NCI-H510A (cell line): ENCODE measurements at regions not wholly inside any gene's neighbourhood (a gene's known extent, or its start where the extent isn't known, plus 50 kb on each side); places are given as distances from the start of the nearest gene placed in this dataset.
"Not testable (repeated sequence)": the region's sequence is repeated elsewhere in the genome, so short reads cannot be mapped to it uniquely, and the experiment has no call there.

Source experiments
- DNase-seq: peaks from one replicate; lab custom pipeline; 2025; lab: John Stamatoyannopoulos, UW

DNA sequence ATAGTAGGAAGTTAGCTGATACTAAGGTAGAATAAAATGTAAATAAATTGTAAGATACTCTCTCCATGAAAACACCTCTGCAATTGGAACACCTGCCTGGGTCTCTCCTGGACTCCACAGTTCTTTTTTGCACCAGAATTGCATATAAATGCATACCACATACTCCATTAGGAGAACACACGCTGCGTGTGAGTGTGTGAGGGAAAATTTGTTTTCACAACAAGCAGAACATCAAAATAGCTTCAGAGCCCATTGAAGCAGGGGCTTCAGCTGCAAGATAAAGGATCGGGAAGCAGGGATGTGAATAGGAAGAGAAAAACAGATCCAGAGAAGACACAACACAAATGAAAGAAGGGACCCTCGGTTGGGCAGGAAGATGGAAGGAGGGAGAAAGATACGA lies 389.8 kb upstream of the BRINP1 start:
- DNase-seq: no peak

DNA sequence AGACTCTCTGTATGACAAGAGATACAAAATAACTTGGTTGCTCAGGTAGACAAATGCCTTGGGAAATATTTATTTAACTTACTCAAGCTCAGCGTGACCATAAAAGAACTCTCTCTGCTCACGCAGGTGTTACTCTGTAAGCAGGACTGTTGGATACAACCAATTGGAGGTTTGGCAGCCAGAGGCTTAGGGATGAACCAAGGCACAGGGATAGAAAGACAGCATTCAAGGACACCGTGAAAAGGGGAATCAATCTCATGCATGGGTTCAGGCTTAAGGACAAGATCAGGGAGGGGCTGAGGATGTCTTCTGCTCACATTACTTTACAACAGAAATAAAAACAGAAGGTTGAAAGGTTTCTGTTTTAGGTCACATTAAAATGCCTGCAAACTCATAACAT lies 389.0 kb upstream of the BRINP1 start:
- peak; percentile 6 for DNase-seq

DNA sequence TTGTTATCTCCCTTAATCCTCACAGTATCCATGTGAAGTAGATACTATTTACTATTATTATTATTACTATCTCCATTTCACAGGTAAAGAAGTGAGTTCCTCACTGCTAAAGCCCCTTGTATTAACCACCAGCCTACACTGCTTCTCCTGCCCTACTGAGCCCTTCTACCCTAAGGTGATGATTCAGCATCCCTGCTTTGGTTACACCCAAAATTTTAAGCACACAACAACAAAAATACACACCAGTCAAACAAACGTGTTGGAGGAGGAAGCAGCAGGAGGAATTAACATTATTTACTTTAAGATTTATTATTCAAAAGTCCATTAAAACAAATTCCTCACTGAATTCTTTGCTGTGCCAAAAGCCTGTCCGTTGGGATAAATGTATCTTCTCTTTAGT lies 370.2 kb upstream of the BRINP1 start:
- DNase-seq: no peak

DNA sequence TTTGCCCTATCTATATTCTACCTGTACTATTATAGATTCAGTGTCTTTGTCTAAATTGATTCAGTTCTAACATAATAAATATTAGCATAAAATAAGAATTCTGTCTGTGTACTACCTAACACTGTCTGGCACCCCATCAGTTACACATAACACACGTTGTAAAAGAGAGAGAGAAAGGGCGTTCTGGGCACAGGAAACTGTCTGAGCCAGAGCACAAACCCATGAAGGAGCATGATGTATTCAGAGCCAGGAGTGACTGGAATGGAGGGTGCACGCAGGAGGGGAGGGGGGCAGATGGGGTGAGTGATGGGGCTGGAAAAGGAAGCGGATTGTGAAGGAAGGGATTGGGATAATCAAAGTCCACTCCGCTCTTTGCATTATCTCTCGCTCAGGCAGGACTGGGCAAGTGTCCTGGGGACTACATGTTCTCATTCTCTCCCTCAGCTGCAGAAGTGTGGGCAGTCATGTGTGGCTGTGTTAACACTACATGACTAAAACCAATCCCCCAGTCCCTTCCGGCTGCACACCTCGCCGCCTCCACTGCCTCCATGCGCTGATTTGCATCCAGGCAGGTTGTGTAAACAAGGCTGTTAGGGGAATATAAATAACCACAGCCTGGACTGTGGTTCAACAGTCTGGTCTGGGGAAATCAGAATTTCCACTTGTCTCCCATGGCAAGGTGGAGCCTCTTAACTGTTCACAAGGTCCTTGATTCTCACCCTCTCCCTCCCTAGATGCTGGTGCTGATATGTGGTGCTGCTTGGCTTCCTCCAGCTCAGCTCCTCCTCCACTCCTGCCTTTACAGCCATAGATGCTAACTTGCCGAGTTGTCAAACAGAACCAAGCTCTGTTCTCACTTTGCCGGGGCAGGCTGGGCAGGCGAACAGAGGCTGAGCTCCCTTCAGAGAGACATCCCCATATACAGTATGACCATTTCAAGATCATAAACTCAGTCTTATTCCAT lies 367.5 kb upstream of the BRINP1 start:
- DNase-seq: peak; percentile 77

DNA sequence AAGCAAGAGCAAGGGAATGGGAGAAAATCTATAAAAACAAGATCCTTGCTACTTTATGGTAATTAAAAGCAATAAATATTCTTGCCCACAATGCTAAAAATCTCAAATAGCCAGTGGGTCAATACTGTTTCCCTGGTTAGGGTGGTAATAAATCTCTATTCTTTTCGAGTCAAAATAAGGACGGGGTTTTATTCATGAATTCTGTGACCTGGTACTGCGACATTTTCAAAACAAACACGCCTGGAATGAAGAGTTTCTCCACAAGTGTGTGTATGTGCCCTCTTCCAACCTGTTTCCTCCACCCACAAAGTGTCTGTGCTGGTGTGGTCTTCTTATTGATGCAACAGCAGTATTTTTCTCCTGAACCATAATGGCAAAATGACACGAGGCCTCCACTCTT lies 358.8 kb upstream of the BRINP1 start:
- no peak for DNase-seq

DNA sequence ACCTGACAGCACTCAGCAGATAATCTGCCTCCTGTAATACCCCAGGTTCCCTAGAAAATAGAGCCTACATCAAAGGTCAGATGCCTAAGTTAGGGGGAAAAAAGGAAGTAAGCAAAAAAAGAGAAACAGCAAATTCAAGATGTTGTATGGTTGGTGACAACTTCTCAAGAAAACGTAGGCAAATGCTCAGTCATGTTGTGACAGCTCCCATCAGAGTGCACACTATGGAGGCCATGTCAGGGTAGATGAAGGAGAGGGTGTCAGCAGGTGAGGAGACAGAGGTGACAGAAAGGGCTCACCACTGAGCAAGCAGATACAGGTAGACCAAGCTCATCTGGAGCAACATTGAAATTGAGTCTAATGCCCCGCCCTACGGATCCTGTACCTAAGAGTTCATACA lies 356.8 kb upstream of the BRINP1 start:
- no peak for DNase-seq

DNA sequence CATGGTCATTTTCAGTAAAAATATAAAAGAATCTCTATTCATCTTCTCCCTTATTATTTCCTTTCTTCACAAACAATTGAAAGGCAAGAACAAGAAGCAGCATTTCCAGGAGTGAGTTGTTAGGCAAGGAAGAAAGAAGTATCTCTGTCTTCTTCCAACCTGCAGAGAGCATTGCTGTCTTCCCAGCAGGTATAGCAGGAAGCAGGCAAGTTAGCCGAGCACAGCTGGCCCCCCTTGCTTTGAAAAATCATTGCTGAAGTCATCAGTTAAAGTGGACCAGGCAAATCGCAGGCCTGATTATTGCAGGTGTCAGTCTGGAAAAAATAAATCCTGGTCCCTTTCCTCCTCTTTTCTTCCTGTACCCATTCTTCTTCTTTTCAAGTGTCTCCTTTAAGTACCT lies 353.1 kb upstream of the BRINP1 start:
- no peak for DNase-seq

DNA sequence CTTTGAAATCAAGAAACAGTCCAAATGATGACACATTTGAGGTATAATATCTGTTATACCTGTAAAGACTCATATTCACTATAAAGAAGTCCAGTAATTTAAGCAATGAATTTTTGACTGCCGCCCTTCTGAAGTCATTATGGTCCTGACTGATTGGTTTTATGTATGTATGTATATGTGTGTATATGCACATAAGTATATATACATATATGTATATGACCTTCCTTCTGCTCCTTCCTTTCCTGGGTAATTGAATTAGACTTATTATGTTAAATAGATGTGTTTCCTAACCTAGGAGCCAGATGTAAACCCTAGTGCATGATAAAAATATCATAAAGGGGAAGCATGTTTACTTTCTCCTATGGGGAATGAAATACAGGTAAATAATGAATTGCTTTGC lies 343.1 kb upstream of the BRINP1 start:
- DNase-seq: no peak

DNA sequence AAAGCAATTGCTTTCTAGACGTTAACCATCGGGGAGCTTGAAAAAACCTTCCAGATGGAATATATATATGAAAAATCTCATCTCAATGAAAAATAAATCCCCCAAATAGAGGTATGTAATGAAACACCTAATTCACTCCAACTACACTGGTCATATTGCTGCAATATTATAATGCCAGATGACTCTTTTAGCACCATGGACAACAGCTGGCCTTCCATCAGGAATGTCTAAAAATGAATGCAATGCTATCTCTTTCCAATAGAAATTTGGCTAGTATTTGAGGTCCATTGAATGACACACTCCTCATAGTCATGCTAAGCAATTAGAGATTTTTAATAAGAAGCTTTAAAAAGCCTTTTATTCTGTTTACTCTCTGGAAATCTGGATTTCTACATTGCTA lies 340.2 kb upstream of the BRINP1 start:
- no peak for DNase-seq

DNA sequence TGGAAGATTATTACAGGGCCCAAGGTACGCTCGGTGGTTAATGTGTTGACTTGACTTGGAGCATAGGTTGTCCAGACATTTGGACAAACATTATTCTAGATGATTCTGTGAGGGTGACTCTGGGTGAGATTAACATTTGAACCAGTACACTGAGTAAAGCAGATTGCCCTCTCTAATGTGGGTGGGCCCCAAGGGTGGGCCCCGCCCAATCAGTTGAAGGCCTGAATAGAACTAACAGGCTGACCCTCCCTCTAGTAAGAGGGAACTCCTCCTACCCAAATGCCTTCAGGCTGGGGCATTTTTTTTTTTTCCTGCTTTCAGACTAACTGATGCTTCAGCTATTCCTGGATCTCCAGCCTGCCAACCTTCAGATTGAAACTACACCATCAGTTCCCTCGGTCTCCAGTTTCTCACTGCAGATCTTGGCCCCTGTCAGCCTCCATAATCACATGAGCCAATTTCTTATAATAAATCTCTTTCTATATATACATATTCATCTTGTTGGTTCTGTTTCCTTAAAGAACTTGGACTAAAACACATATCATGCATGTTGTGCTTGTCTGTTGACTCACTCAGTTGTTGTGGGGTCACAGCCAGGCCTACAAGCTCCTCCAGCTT lies 338.1 kb upstream of the BRINP1 start:
- no peak for DNase-seq

DNA sequence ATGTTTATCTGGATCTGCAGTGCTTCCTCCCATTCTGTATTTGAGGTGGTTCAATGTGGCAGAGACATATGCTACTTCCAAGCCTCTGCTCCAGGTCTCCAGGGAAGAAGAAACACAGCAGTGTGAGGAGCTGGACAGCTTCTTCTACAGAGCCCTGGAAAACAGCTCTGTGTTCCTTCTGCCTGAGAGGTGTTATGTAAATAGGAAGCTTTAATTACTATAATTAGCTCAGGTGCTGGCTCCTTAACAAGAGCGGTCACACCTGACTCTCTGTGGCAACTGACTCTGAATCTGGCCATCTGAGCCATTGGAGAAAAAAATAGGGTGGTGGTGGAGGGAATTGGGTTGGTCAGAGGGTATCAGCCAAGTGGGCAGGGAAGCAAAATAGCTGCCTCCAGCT lies 332.4 kb upstream of the BRINP1 start:
- no peak for DNase-seq

DNA sequence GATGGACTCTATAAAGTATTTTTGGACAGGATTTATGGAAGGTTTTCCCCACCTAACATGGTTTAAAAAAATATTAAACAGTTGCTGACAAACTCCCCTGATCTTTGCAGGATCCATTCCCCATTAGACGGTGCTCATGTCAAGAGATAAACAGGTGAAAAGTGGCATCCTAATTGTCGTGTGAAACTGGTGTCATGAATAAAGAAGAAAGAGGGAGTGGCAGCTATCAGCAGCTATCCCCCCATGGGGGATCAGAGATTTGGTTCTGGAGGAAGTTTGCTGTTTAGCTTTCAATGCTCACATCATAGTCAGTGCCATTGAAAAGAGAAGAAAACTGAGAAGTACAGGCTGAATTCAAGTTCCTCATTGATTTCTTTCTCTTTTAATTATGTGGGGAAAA lies 329.3 kb upstream of the BRINP1 start:
- DNase-seq: no peak

DNA sequence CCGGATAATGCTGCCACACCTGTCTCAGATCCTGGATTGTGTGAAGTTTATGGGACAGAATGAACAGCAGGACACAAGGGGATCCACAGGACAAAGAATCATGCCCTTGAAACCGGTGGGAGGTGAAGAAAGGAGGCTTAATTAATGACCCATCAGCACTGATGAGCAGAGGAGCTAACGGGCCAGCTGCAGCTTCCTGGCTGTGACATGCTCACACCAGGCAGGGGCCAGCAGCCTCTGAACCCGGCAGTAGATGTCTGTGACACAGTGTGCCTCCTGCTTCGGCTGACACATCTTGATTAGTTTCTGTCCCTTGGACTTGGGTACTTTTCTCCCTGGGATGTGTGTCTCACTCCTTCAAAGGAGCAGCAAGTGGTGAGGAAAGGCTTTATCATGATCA lies 328.8 kb upstream of the BRINP1 start:
- DNase-seq: no peak

DNA sequence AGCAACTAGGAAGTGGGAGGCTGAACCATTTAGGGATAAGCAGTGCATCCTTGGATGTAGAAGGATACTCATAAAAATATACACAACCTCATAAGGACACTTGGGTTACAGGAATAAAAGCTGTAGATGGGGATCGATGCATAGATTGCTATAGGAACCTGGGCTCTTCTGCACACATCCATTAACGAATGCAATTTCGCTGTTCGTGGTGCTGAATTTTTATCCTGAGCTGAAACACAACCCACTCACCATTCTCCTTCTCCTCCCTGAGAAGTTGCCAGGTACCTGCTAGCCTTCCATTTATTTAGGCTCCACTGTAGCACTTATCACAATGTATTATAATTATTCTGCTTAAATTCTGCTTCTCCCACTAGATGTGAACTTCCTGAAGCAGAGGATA lies 320.6 kb upstream of the BRINP1 start:
- DNase-seq: no peak

DNA sequence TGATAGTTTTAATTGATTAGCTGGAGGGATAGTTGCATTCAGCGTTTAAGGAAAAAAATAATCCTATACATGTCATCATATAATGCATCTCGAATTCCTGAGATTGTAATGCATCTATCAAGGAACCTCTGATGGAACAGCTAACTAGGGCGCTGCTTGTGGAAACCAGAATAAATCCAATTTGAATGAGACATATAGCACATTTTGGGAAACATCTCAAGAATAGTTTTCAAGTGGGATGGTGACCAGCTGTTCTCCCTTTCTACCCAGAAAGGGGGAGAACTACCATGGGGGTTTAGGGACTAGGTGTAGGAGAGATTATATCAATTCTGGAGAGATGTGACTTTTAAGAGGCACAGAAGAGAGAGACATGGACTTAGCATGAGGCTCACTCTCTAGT lies 319.3 kb upstream of the BRINP1 start:
- no peak for DNase-seq

DNA sequence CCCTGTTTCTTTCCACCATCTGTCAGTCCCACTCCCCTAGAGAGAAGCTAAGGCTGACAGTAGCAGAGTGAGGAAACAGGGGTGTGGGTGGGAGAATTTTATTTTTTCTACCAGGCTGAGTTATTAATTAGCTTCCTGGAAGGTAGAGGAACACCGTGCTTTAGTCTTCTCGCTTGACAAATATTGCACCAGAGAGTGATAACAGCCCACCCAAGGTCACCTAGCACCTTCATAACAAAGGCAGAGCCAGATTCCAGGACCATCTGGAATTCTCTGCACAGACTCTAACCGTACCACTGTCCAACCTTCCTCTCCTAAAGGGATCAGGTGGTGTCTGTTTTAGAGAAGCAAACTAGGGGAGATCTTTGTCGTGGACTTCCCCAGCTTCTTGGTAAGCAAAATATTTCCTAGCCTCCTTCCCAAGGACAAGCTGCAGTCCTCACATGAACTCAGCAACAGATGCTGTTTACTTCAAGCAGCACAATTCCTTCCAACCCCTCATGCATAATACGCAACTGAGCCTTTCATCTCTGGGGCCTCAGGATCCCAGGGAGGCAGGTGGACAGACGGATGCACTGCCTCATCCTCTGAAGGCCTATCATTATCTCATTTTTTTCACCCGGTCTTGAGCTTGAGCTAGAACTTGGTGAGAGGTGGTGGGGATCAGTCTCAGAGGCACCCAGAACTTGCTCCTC lies 308.7 kb upstream of the BRINP1 start:
- DNase-seq: no peak

DNA sequence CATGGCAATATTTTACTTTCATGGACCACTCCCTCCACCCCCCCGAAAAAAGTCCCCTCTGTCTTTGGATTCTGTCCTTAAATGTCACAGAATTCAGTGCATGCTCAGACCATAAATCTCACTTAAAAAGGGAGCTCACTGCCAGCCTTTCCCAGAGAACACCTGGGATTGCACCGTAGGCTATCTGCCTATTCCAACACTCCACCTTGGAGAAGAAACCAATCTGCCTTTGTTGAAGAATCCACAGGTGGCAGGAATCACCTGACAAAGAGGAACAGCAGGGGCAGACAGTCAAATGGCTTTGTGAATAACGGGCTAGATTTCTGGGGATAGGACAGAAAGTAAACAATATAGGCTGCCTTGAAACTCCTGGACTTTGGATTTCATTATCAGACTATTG lies 306.7 kb upstream of the BRINP1 start:
- DNase-seq: no peak

DNA sequence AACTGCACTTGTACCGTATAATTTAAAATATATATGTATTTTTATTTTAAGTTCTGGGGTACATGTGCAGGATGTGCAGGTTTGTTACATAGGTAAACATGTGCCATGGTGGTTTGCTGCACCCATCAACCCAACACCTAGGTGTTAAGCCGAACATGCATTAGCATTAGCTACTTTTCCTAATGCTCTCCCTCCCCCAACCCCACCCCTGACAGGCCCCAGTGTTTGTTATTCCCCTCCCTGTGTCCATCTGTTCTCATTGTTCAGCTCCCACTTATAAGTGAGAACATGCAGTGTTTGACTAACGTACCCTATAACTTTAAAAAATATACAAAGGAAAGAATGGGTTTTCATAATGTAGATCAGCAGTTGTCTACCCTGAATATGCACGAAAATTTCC lies 303.5 kb upstream of the BRINP1 start:
- not testable (repeated sequence) for DNase-seq

DNA sequence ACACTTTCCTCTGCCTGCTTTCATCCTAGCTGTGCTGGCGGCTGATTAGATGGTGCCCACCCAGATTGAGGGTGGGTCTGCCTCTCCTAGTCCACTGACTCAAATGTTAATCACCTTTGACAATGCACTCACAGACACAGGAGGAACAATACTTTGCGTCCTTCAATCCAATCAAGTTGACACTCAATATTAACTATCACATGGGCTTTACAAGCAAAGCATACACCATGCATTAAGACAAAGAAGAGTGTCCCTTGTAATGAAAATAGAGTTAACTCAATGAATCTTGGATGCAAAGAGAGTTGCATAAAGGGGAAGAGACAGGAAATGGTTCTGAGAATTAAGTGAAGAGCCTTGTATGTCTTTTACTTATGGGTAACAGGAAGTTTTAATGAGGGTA lies 298.7 kb upstream of the BRINP1 start:
- DNase-seq: no peak

DNA sequence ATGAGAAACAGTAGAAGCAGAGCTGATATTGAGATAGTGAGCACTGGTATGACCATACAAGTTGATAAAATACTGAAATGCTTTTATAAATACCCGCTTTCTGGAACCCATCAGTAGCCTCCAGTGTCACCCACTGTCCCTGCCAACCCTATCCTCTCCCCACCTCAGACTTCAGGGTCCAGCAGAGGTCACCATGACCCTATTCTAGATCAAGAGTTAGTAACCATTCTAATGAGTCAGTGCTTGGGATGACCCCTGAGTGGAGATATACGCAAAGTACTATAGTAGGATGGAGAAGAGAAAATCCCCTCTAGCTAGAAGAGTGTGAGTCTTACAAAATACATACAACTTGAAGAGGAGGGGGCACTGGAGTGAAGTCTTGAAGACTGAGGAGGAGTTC lies 297.9 kb upstream of the BRINP1 start:
- no peak for DNase-seq

DNA sequence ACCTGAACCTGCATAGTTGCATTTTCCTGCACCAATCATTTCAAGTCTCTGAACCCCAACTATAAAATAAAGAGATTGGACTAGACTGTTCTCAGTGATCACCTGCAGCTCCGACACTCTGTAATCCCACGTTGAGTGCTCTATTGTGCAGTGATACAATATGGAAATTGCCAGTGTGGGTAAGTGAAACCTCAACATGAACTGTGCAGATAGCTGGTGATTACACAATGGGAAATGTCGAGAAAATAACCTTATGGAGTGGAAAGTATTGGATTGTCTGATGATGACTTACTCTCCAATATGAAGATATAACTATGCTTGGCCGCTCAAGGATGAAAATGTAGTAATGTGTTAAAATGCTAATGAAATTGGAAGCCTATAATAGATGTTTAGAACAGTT lies 293.1 kb upstream of the BRINP1 start:
- no peak for DNase-seq

DNA sequence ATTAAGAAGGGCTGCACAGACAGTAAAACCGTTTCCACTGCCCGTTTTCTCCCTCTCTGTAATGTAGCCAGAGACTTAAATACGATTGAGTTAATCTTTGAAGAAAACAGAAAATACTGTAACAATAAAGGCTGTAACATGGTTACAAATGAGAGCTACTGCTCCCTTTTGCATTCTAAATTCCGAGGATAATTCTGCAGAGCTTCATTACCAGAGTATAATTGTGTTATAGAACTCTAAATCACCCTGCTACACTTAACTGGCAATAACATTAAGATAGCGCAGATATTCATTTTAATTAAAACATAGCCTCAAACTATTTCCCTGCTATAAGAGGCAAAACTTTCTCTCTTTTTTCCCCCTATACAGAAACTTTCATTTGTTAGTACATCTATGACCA lies 283.7 kb upstream of the BRINP1 start:
- no peak for DNase-seq

DNA sequence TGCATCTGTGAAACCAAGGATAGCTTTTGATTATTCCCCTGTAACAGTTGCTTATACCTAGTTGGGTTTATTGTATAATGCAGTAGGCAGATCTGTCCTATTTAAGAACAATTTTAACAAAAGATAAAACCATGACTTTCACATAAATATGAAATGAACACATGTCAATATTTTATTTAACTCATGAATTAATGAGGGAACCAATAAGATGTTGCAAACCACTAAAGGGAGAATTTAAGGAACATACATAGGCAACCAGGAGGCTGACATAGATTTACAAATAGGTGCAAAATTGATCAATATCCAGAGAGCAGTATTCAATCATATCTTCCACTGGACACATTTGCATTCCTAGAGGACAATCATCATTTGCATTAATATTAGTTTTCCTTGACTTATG lies 280.0 kb upstream of the BRINP1 start:
- DNase-seq: no peak
